ENCODE measurements at regions not wholly inside any gene's neighbourhood (a gene's known extent, or its start where the extent isn't known, plus 50 kb on each side); places are given as distances from the start of the nearest gene placed in this dataset.

DNA sequence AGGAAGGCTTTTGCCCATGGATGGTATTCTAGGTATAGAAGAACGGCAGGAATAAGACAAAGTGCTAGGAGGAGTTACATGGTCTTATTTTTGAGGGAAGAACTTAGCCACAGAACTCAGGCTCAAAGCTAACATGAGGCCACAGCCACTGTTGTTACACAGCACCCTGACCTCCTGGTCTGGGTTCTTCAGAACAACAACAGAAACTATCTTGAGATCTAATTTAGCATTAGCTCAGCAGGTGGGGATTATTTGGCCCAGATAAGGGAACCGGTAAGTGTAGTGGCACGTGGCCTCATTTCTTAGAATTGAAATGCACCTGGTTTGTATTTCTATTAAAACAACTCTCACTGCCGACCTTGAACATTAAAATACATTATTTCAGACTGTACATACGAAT is 1168.7 kb upstream of the SEMA6A start (continued):
- TF ChIP-seq ZNF462 (CRISPR knock-in tag; IDR thresholded peaks at IDR 0.05) = no peak

GRCh38 chr5:117741655-117742206 is 1167.1 kb upstream of the SEMA6A start:
- no peak overlapping the region for H3K27ac ChIP-seq (ENCODE audit: low read depth)
- no peak overlapping the region for H3K4me3 ChIP-seq
- TF ChIP-seq CREB1 (CRISPR knock-in tag; IDR thresholded peaks at IDR 0.05; ENCODE audit: low read depth) (no peak), NANOG (IDR thresholded peaks at IDR 0.05; ENCODE audit: borderline replicate concordance) (no peak), EZH2 (IDR thresholded peaks at IDR 0.05; ENCODE audit: low read depth, unreplicated experiment) (no peak), ZNF331 (CRISPR knock-in tag; IDR thresholded peaks at IDR 0.05; ENCODE audit: low read depth) (no peak), ZNF114 (CRISPR knock-in tag; IDR thresholded peaks at IDR 0.05) (no peak), JUNB (IDR thresholded peaks at IDR 0.05; ENCODE audit: unreplicated experiment) (no peak), STAT1 (IDR thresholded peaks at IDR 0.05; ENCODE audit: unreplicated experiment) (no peak)
- TF ChIP-seq, protein P1, sequence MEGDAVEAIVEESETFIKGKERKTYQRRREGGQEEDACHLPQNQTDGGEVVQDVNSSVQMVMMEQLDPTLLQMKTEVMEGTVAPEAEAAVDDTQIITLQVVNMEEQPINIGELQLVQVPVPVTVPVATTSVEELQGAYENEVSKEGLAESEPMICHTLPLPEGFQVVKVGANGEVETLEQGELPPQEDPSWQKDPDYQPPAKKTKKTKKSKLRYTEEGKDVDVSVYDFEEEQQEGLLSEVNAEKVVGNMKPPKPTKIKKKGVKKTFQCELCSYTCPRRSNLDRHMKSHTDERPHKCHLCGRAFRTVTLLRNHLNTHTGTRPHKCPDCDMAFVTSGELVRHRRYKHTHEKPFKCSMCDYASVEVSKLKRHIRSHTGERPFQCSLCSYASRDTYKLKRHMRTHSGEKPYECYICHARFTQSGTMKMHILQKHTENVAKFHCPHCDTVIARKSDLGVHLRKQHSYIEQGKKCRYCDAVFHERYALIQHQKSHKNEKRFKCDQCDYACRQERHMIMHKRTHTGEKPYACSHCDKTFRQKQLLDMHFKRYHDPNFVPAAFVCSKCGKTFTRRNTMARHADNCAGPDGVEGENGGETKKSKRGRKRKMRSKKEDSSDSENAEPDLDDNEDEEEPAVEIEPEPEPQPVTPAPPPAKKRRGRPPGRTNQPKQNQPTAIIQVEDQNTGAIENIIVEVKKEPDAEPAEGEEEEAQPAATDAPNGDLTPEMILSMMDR (conservative IDR thresholded peaks at IDR 0.05; ENCODE audit: low read depth in 2 of 2) = no peak
- Mint-ChIP-seq H3K27ac (no peak overlapping the region), H3K4me3 (no peak overlapping the region), H3K9me3 (no peaks in the 10 kb centered on the region), H3K36me3 (ENCODE audit: low read depth) (no peaks in the 10 kb centered on the region), H3K4me1 (no peaks in the 10 kb centered on the region), H3K27me3 (ENCODE audit: insufficient read depth, low read depth, poor library complexity) (no peaks in the 10 kb centered on the region)
- H3K4me2 ChIP-seq = no peak overlapping the region
- peaks cover 3% of the 10 kb centered on the region; the same call in 1 of the 2 replicates for H3K9me2 ChIP-seq (ENCODE audit: insufficient read depth)
- no peak for ATAC-seq
- no peak for DNase-seq (ENCODE audit: low spot score)
- H3K27me3 ChIP-seq (ENCODE audit: insufficient read depth) = no peaks in the 10 kb centered on the region
- H4K20me1 ChIP-seq (replicated peaks; ENCODE audit: insufficient read depth) = no peaks in the 10 kb centered on the region
- H3K4me1 ChIP-seq (ENCODE audit: insufficient read depth) = no peaks in the 10 kb centered on the region
- H2AFZ ChIP-seq = peak overlapping the region; percentile 49; the same call in 1 of the 2 replicates
- H3K79me2 ChIP-seq (replicated peaks; ENCODE audit: insufficient read depth) = no peaks in the 10 kb centered on the region
- H3K36me3 ChIP-seq (ENCODE audit: insufficient read depth) = no peaks in the 10 kb centered on the region
- no peaks in the 10 kb centered on the region for H3F3A ChIP-seq (replicated peaks; ENCODE audit: low read depth)

Measured in GM23338 (cell line).